ENCODE measurements at regions not wholly inside any gene's neighbourhood (a gene's known extent, or its start where the extent isn't known, plus 50 kb on each side); places are given as distances from the start of the nearest gene placed in this dataset.
"Not testable (repeated sequence)": the region's sequence is repeated elsewhere in the genome, so short reads cannot be mapped to it uniquely, and the experiment has no call there.

- not testable (repeated sequence) for H3K9me3 ChIP-seq (ENCODE audit: low read depth, low read length); DNase-seq (ENCODE audit: low read depth, low spot score); H3K27ac ChIP-seq; H3K9ac ChIP-seq (ENCODE audit: insufficient read length); H3K4me3 ChIP-seq; H3K36me3 ChIP-seq (ENCODE audit: insufficient read depth, low read length)
These were observed 57.4 kb downstream of the FTHL17 start for GRCh38 chrX:31014474-31014873.

- Histone ChIP-seq H3K27ac (no peak overlapping the region), H3K9me3 (ENCODE audit: low read depth, low read length) (no peaks in the 10 kb centered on the region), H3K36me3 (ENCODE audit: insufficient read depth, low read length) (no peaks in the 10 kb centered on the region), H3K9ac (ENCODE audit: insufficient read length) (no peak overlapping the region), H3K4me3 (no peak overlapping the region)
- no peak for DNase-seq (ENCODE audit: low read depth, low spot score)
- TF ChIP-seq EZH2 (IDR thresholded peaks at IDR 0.05) (no peak), FOXP2 (optimal IDR thresholded peaks at IDR 0.05; ENCODE audit: control extremely low read depth, extremely low read length, insufficient read depth) (no peak), POLR2AphosphoS5 (IDR thresholded peaks at IDR 0.05; ENCODE audit: borderline replicate concordance, low read depth, low read length) (no peak)
These were observed 59.3 kb downstream of the FTHL17 start for GRCh38 chrX:31012509-31013025.

GRCh38 chrX:31007321-31007720 is 64.5 kb downstream of the FTHL17 start:
- Histone ChIP-seq H3K4me3 (no peak overlapping the region), H3K9ac (ENCODE audit: insufficient read length) (no peak overlapping the region), H3K9me3 (ENCODE audit: low read depth, low read length) (no peaks in the 10 kb centered on the region), H3K36me3 (ENCODE audit: insufficient read depth, low read length) (no peaks in the 10 kb centered on the region), H3K27ac (no peak overlapping the region)
- no peak for DNase-seq (ENCODE audit: low read depth, low spot score)
- no peak for TF ChIP-seq FOXP2 (optimal IDR thresholded peaks at IDR 0.05; ENCODE audit: control extremely low read depth, extremely low read length, insufficient read depth)
- TF ChIP-seq EZH2 (IDR thresholded peaks at IDR 0.05), result no peak
- TF ChIP-seq POLR2AphosphoS5 (IDR thresholded peaks at IDR 0.05; ENCODE audit: borderline replicate concordance, low read depth, low read length), result no peak

GRCh38 chrX:31006027-31006426 is 65.8 kb downstream of the FTHL17 start:
- Histone ChIP-seq H3K4me3 (no peak overlapping the region), H3K36me3 (ENCODE audit: insufficient read depth, low read length) (no peaks in the 10 kb centered on the region), H3K9ac (ENCODE audit: insufficient read length) (no peak overlapping the region), H3K9me3 (ENCODE audit: low read depth, low read length) (no peaks in the 10 kb centered on the region), H3K27ac (no peak overlapping the region)
- DNase-seq (ENCODE audit: low read depth, low spot score), result no peak
- TF ChIP-seq EZH2 (IDR thresholded peaks at IDR 0.05) (no peak), POLR2AphosphoS5 (IDR thresholded peaks at IDR 0.05; ENCODE audit: borderline replicate concordance, low read depth, low read length) (no peak), FOXP2 (optimal IDR thresholded peaks at IDR 0.05; ENCODE audit: control extremely low read depth, extremely low read length, insufficient read depth) (no peak)

- Histone ChIP-seq H3K4me3 (no peak overlapping the region), H3K27ac (no peak overlapping the region), H3K9ac (ENCODE audit: insufficient read length) (no peak overlapping the region), H3K9me3 (ENCODE audit: low read depth, low read length) (no peaks in the 10 kb centered on the region), H3K36me3 (ENCODE audit: insufficient read depth, low read length) (no peaks in the 10 kb centered on the region)
- DNase-seq (ENCODE audit: low read depth, low spot score), result no peak
- TF ChIP-seq FOXP2 (optimal IDR thresholded peaks at IDR 0.05; ENCODE audit: control extremely low read depth, extremely low read length, insufficient read depth) (no peak), EZH2 (IDR thresholded peaks at IDR 0.05) (no peak), POLR2AphosphoS5 (IDR thresholded peaks at IDR 0.05; ENCODE audit: borderline replicate concordance, low read depth, low read length) (no peak)
These were observed 74.4 kb downstream of the FTHL17 start for GRCh38 chrX:30997411-30997810.

GRCh38 chrX:30995705-30996104 is 76.1 kb downstream of the FTHL17 start:
- TF ChIP-seq POLR2AphosphoS5 (IDR thresholded peaks at IDR 0.05; ENCODE audit: borderline replicate concordance, low read depth, low read length) (no peak), FOXP2 (optimal IDR thresholded peaks at IDR 0.05; ENCODE audit: control extremely low read depth, extremely low read length, insufficient read depth) (no peak), EZH2 (IDR thresholded peaks at IDR 0.05) (no peak)
- H3K36me3 ChIP-seq (ENCODE audit: insufficient read depth, low read length), result no peaks in the 10 kb centered on the region
- no peak for DNase-seq (ENCODE audit: low read depth, low spot score)
- no peaks in the 10 kb centered on the region for H3K9me3 ChIP-seq (ENCODE audit: low read depth, low read length)
- no peak overlapping the region for H3K4me3 ChIP-seq
- H3K9ac ChIP-seq (ENCODE audit: insufficient read length), result no peak overlapping the region
- H3K27ac ChIP-seq, result no peak overlapping the region

GRCh38 chrX:30995060-30995700 is 76.7 kb downstream of the FTHL17 start:
- H3K9ac ChIP-seq (ENCODE audit: insufficient read length), result no peak overlapping the region
- no peaks in the 10 kb centered on the region for H3K36me3 ChIP-seq (ENCODE audit: insufficient read depth, low read length)

GRCh38 chrX:30994018-30994417 is 77.8 kb downstream of the FTHL17 start:
- H3K4me3 ChIP-seq; H3K27ac ChIP-seq; H3K9ac ChIP-seq (ENCODE audit: insufficient read length); H3K9me3 ChIP-seq (ENCODE audit: low read depth, low read length); H3K36me3 ChIP-seq (ENCODE audit: insufficient read depth, low read length); DNase-seq (ENCODE audit: low read depth, low spot score): not testable (repeated sequence)

More at GRCh38 chrX:30995060-30995700, 76.7 kb downstream of the FTHL17 start:
- DNase-seq (ENCODE audit: low read depth, low spot score), result no peak
- Histone ChIP-seq H3K9me3 (ENCODE audit: low read depth, low read length) (no peaks in the 10 kb centered on the region), H3K4me3 (no peak overlapping the region), H3K27ac (no peak overlapping the region)
- TF ChIP-seq POLR2AphosphoS5 (IDR thresholded peaks at IDR 0.05; ENCODE audit: borderline replicate concordance, low read depth, low read length), result no peak

GRCh38 chrX:30992381-30992904 is 79.4 kb downstream of the FTHL17 start:
- Histone ChIP-seq H3K9me3 (ENCODE audit: low read depth, low read length) (no peaks in the 10 kb centered on the region), H3K4me3 (no peak overlapping the region), H3K27ac (no peak overlapping the region), H3K36me3 (ENCODE audit: insufficient read depth, low read length) (no peaks in the 10 kb centered on the region), H3K9ac (ENCODE audit: insufficient read length) (no peak overlapping the region)
- no peak for TF ChIP-seq EZH2 (IDR thresholded peaks at IDR 0.05)
- no peak for TF ChIP-seq FOXP2 (optimal IDR thresholded peaks at IDR 0.05; ENCODE audit: control extremely low read depth, extremely low read length, insufficient read depth)
- TF ChIP-seq POLR2AphosphoS5 (IDR thresholded peaks at IDR 0.05; ENCODE audit: borderline replicate concordance, low read depth, low read length), result no peak
- no peak for DNase-seq (ENCODE audit: low read depth, low spot score)
